ENCODE measurements at regions not wholly inside any gene's neighbourhood (a gene's known extent, or its start where the extent isn't known, plus 50 kb on each side); places are given as distances from the start of the nearest gene placed in this dataset.

- TF ChIP-seq CTCF (IDR thresholded peaks at IDR 0.05; ENCODE audit: low read depth, low read length, missing input control) (no peak), ZBTB33 (IDR thresholded peaks at IDR 0.05) (no peak), GABPA (IDR thresholded peaks at IDR 0.05 in 1 of 2, conservative IDR thresholded peaks at IDR 0.05 in 1 of 2) (no peak), NR2F2 (IDR thresholded peaks at IDR 0.05) (no peak), REST (IDR thresholded peaks at IDR 0.05) (no peak), ATF3 (IDR thresholded peaks at IDR 0.05) (no peak), RXRA (IDR thresholded peaks at IDR 0.05) (no peak), HNF4A (conservative IDR thresholded peaks at IDR 0.05) (no peak), YY1 (IDR thresholded peaks at IDR 0.05) (no peak)
Measured at GRCh38 chr17:21525464-21526130, 149.4 kb downstream of the KCNJ12 start.
